ENCODE measurements at regions not wholly inside any gene's neighbourhood (a gene's known extent, or its start where the extent isn't known, plus 50 kb on each side); places are given as distances from the start of the nearest gene placed in this dataset.

DNA sequence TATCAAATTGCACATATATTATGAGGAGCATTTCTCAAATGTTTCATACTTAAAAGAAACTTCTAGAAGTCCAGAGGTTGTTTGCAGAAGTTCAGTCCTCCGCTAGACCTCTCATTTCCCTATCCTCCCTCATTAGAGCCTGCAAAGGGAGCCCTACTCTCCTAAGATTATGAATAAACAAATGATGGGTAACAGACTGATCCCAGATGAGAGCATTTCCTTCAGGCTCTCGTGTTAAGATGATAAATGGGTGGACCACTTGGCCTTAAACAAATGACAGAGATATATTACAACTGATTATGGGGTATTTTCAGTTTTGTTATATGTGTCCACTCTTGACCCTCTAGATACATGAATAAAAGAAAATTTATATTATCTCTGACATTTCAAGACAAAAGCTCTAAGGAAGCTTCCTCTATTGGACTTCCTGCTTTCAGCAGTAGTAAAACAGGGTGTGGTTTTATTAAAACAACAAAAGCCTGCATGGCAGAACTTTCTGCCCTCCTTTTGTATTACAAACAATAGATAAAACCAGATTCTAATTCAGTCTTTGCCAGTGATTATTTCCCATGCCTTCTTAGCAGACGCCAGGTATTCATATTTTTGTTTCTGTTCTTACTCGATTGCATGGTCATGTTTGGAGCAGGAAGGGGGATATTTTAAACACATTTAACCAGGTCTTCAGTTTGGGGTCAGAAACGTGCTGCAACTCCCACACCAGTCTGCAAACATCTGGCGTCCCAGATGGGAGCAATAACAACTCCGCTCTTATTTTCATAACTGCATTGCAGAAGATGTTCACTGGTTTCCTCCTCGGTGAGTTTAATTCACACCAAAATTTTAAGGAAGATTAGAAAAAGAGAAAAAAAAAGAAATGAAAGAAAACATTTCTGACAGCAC is 52.4 kb upstream of the FAM204A start:
- H3K27me3 ChIP-seq: no peaks in the 10 kb centered on the region
- no peaks in the 10 kb centered on the region for H3K36me3 ChIP-seq
- no peak for DNase-seq
- H3K9me3 ChIP-seq: no peaks in the 10 kb centered on the region
- intact Hi-C loops (cut with DNase I; ENCODE audit: low total_unique reads): no loop called here
- H3K4me1 ChIP-seq: no peaks in the 10 kb centered on the region
- H3K4me3 ChIP-seq: no peak overlapping the region
- TF ChIP-seq, protein P1, sequence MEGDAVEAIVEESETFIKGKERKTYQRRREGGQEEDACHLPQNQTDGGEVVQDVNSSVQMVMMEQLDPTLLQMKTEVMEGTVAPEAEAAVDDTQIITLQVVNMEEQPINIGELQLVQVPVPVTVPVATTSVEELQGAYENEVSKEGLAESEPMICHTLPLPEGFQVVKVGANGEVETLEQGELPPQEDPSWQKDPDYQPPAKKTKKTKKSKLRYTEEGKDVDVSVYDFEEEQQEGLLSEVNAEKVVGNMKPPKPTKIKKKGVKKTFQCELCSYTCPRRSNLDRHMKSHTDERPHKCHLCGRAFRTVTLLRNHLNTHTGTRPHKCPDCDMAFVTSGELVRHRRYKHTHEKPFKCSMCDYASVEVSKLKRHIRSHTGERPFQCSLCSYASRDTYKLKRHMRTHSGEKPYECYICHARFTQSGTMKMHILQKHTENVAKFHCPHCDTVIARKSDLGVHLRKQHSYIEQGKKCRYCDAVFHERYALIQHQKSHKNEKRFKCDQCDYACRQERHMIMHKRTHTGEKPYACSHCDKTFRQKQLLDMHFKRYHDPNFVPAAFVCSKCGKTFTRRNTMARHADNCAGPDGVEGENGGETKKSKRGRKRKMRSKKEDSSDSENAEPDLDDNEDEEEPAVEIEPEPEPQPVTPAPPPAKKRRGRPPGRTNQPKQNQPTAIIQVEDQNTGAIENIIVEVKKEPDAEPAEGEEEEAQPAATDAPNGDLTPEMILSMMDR (IDR thresholded peaks at IDR 0.05): no peak
- H3K27ac ChIP-seq: no peak overlapping the region

DNA sequence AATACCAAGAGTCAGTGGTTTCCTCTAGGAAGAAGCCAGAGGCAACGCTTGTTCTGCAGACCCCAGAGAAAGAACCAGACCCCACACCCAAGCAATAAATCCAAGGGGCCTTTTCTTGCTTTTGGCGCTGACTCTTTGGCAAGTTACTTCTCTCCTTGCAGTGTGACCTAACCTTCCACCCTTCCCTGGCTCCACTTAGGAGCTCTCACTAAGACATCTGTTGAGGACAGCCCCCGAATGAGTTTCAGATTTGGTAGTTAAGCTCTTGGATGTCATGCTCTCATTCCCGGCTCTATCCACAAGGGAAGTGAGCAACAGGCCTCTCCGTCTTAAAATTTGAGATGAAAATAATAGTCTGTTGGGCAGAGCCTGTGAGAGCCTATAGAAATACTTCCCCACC is 50.6 kb upstream of the FAM204A start:
- H3K9me3 ChIP-seq: peaks cover 0 to 9% (median 0%) of the 10 kb centered on the region in 3 donors
- H3K27me3 ChIP-seq: no peaks in the 10 kb centered on the region
- no peaks in the 10 kb centered on the region for H3K4me1 ChIP-seq
- no peaks in the 10 kb centered on the region for H3K36me3 ChIP-seq
- DNase-seq: no peak
- TF ChIP-seq, protein P1 (IDR thresholded peaks at IDR 0.05): no peak
- no peak overlapping the region for H3K27ac ChIP-seq
- intact Hi-C loops (cut with DNase I; ENCODE audit: low total_unique reads): no loop called here
- no peak overlapping the region for H3K4me3 ChIP-seq

Data from tibial artery (tissue), 4 donors.